ENCODE measurements at regions not wholly inside any gene's neighbourhood (a gene's known extent, or its start where the extent isn't known, plus 50 kb on each side); places are given as distances from the start of the nearest gene placed in this dataset.
"Not testable (repeated sequence)": the region's sequence is repeated elsewhere in the genome, so short reads cannot be mapped to it uniquely, and the experiment has no call there.

- not testable (repeated sequence) for DNase-seq (ENCODE audit: low read depth in 2 of 2)
Observed at GRCh38 chr1:144516172-144516571, 54.7 kb upstream of the NBPF15 start.

- DNase-seq (ENCODE audit: low read depth in 2 of 2), result not testable (repeated sequence)
Observed at GRCh38 chr1:144516906-144517305, 55.4 kb upstream of the NBPF15 start.

- DNase-seq (ENCODE audit: low read depth in 2 of 2), result not testable (repeated sequence)
Observed at GRCh38 chr1:144518439-144518838, 57.0 kb upstream of the NBPF15 start.

- not testable (repeated sequence) for DNase-seq (ENCODE audit: low read depth in 2 of 2)
Observed at GRCh38 chr1:144519528-144520189, 58.2 kb upstream of the NBPF15 start.

- peak in 1 of 2 donors; percentile 35 for DNase-seq (ENCODE audit: low read depth in 2 of 2)
Observed at GRCh38 chr1:144523661-144524407, 62.4 kb upstream of the NBPF15 start.

- DNase-seq (ENCODE audit: low read depth in 2 of 2), result not testable (repeated sequence)
Observed at GRCh38 chr1:144532156-144532607, 60.5 kb upstream of the PPIAL4F start.

- not testable (repeated sequence) for DNase-seq (ENCODE audit: low read depth in 2 of 2)
Observed at GRCh38 chr1:144533480-144533879, 59.2 kb upstream of the PPIAL4F start.

GRCh38 chr1:144534286-144534685 is 58.4 kb upstream of the PPIAL4F start:
- not testable (repeated sequence) for DNase-seq (ENCODE audit: low read depth in 2 of 2)

- DNase-seq (ENCODE audit: low read depth in 2 of 2), result not testable (repeated sequence)
Observed at GRCh38 chr1:144536677-144537076, 56.0 kb upstream of the PPIAL4F start.

- DNase-seq (ENCODE audit: low read depth in 2 of 2), result not testable (repeated sequence)
Observed at GRCh38 chr1:144537234-144537633, 55.5 kb upstream of the PPIAL4F start.

GRCh38 chr1:144538736-144539135 is 54.0 kb upstream of the PPIAL4F start:
- not testable (repeated sequence) for DNase-seq (ENCODE audit: low read depth in 2 of 2)

GRCh38 chr1:144539191-144539960 is 53.3 kb upstream of the PPIAL4F start:
- DNase-seq (ENCODE audit: low read depth in 2 of 2), result not testable (repeated sequence)

Measured in activated CD8-positive, alpha-beta memory T cell treated with anti-CD3 and anti-CD28 coated beads for 4 hours (primary cell).